Stimulated activated CD4-positive, alpha-beta T cell treated with anti-CD3 and anti-CD28 coated beads, Interleukin-1b, Interleukin-23, amount 100 ng/mL, for 24 hours (primary cell): ENCODE measurements at regions not wholly inside any gene's neighbourhood (a gene's known extent, or its start where the extent isn't known, plus 50 kb on each side); places are given as distances from the start of the nearest gene placed in this dataset.

Source experiments
- DNase-seq, 4 experiments: peaks; one replicate each; pipeline ENCODE4 v3.0.0-alpha.2; 2020; ENCODE audit warnings: low read depth in 4 of 4, low spot score in 1 of 4

- DNase-seq: no peak
Measured at GRCh38 chr5:173762930-173763329, 125.2 kb upstream of the CPEB4 start.

DNA sequence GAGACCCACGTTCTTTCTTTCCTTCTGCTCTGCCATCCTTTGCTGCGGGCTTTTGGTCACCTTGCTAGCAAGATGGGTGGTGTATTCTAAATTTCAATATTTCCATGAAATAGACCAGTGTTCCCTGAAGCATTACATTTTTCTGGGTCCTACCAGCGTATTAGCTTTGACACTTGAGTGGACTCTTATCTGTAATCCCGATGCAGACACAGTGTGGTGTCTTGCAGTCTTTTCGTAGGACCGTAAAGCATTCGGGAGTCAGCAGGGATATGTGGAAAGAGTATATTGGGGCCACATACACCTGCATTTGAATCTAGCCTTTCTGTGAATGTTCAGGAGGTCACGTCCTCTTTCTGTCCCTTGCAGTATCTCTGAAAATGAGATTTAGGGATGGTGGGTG is 124.7 kb upstream of the CPEB4 start:
- DNase-seq: no peak

- DNase-seq: no peak
Measured at GRCh38 chr5:173764332-173765028, 123.7 kb upstream of the CPEB4 start.

DNA sequence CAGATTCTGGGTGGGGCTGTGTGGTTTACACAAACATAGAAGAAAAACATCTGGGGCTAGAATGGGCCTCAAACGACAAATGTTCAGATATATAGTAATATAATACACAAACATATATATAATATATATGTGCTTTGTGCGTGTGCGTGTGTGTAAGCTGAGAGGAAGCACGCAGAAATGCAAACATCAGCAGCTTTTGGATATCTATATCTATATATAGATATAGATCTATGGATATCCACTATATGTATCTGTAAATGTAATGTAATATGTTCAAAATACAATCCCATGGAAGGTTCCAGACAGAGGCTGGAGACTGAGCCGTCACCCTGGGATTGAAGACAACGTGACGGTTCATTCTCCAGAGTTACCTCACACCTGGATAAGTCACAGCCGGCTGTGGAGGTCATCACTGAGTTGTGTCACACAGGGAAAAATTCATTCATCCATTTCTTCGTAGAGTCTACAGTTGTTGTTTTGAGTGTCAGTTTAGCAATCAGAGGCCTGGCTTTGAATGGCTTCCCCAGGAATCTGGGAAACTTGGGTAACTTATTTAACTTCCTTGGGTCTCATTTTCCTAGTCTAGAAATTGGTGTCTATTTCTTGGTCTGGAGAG is 123.0 kb upstream of the CPEB4 start:
- DNase-seq: no peak

GRCh38 chr5:173765661-173766060 is 122.5 kb upstream of the CPEB4 start:
- DNase-seq: no peak

- DNase-seq: no peak
Measured at GRCh38 chr5:173767574-173768266, 120.4 kb upstream of the CPEB4 start.

DNA sequence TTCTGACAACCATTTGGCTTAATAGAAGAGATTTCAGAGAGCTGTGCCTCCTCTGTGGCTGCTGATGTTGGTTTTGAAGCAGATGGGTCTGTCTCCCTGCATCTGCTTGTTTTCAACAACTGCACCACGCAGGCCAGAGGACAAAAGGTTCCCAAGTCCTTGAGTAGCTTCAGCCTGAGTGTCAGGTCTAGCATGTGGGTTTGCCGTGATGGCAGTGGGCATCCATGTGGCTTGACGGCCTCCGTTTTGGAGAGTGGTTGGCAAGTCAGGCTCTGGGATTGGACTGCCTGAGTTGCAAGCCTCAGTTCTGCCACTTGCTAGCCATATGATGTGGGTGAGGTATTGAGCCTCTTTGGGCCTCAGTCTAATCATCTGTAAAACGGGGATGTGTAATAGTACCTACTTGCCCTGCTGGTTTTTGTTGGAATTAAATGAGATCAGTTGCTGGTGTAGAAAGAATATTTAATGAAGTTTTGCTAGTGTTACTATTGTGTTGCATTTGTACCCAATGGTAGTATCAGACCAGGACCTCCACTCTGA is 119.8 kb upstream of the CPEB4 start:
- no peak for DNase-seq

- no peak for DNase-seq
Measured at GRCh38 chr5:173768891-173769290, 119.3 kb upstream of the CPEB4 start.

GRCh38 chr5:173770637-173771036 is 117.5 kb upstream of the CPEB4 start:
- no peak for DNase-seq

- DNase-seq: no peak
Measured at GRCh38 chr5:173771121-173771724, 116.9 kb upstream of the CPEB4 start.

- DNase-seq: no peak
Measured at GRCh38 chr5:173771725-173772383, 116.3 kb upstream of the CPEB4 start.

DNA sequence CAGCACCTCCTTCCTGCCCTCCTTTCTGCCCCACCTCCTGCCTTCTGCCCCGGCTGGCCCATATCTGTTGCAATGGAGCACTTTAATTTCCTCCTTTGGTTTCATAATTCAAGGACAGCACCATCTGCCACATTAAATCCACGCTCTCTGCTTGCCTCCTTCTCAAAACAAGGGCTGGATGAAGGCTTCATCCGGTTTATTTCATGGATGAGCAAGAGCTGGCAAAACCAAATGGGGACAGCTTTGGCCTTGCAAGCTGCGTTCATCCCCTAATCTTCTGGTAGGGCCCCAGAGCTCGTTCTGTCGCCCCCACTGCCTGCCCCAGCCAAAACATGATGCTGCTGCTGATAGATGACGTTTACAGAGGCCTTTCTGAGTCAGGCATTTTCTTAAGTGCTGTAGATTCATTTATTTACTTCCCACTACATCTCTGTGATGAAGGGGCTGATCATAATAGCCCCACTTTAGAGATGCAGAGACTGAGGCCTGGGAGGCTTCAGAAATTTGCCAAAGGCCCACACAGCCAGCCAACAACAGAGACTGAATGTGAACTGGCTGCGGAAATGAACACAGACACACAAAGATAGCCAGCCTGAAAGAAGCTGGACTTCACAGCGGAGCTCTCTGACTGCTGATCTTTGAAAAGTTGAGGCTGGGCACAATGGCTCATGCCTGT is 115.6 kb upstream of the CPEB4 start:
- no peak for DNase-seq

DNA sequence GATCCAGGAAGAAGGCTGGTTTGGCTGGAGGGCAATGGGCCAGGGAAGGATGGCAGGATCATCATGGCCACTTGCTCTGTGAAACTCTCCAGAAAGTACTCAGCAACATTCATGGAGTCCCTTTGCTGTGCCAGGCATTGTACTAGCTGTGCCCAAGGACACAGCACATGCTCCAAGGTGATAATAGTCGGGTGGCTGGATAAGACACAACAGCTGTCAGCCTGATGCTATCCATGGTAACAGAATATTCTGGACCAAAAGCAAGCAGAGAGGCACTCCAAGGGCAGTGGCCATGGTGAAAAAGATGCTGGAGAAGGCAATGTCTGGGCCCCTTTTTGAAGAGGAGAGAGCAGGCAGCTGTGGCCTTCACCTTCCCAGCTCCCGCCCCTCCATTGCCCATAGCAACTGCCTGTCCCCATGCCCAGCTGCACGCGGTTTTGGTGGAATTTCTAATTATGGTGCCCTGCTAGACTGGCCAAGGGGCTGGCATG is 113.8 kb upstream of the CPEB4 start:
- DNase-seq: no peak

- DNase-seq: no peak
Measured at GRCh38 chr5:173775261-173776197, 112.6 kb upstream of the CPEB4 start.

GRCh38 chr5:173777149-173777548 is 111.0 kb upstream of the CPEB4 start:
- no peak for DNase-seq

DNA sequence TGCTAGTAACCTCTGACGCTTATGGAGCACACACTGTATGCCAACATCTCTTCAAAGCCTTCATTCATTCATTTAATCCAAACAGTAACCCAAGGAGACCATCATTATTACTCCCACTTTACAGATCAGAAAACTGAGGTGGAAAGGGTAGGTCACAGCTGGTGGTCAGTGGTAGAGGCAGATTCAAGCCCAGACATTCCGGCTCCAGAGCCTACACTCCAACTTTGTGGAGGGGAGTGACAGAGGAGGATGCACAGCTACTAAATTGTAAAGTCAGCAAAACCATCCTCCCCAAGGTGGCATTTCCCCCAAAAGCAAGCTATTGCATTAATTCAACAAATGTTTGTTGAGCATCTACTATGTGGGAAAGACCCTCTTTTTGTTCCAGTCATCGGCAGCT is 110.5 kb upstream of the CPEB4 start:
- DNase-seq: no peak

GRCh38 chr5:173778152-173778782 is 109.9 kb upstream of the CPEB4 start:
- DNase-seq: no peak

DNA sequence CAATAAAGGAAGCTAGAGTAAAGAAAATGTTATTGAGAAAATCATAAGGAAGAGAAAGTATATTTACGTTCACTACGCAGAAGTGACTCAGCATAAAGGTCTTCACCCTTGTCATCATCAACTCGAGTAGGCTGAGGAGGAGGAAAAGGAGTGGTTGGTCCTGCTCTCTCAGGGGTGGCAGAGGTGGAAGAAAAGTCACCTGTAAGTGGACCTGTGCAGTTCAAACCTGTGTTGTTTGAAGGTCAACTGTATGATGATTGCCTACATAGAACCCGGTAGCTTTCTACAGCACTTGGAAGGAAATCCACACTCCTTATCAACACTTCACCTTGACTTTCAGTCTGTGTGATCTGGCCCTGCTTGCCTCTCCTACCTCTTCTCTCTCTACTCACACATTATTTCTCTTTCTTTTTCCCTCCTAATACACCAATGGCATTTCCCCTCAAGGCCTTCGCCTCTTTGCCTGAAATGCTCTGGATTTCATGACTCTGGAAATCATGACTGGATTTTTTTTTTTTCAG is 109.3 kb upstream of the CPEB4 start:
- no peak for DNase-seq
